SK-N-SH (cell line): ENCODE measurements at regions not wholly inside any gene's neighbourhood (a gene's known extent, or its start where the extent isn't known, plus 50 kb on each side); places are given as distances from the start of the nearest gene placed in this dataset.

Experiments used
- CTCF ChIA-PET: fragments of 300-600, 350-600 bp; formaldehyde crosslinking; extraction: SDS; loops from one replicate; lab custom pipeline; 2021; lab: Yijun Ruan, JAX
- POLR2A ChIA-PET: fragments of 350-600 bp; sonication (Branson Sonifier 250); formaldehyde crosslinking; extraction: SDS; loops from one replicate; lab custom pipeline; 2020; ENCODE audit warnings: antibody characterized with exemption, inconsistent platforms; lab: Yijun Ruan, JAX
- DNase-seq: peaks from one replicate; pipeline ENCODE4 v3.0.0; 2012
- H2AFZ ChIP-seq: fragments of 200-600 bp; sonication (generic); 2 replicates; pipeline ENCODE4 v1.8.1; 2016; ENCODE audit warnings: antibody characterized with exemption, mild to moderate bottlenecking, low read depth
- H3F3A ChIP-seq: fragments of 200-600 bp; sonication (generic); replicated peaks from 2 replicates; pipeline ENCODE3; 2016; ENCODE audit warnings: antibody characterized with exemption, mild to moderate bottlenecking; ENCODE audit not compliant: insufficient read depth
- H3K27ac ChIP-seq, 2 experiments: fragments of 200-500 bp in 1 of 2; fragments of 200-600 bp in 1 of 2; sonication (Bioruptor generic) in 1 of 2; sonication (generic), shearing (Covaris generic) in 1 of 2; 2 replicates each; pipeline versions ENCODE4 v1.5.1 to v1.6.1; 2014 to 2016; ENCODE audit warnings: low read depth in 2 of 2, inconsistent platforms in 1 of 2, low read length in 1 of 2, mild to moderate bottlenecking in 1 of 2, mixed read lengths in 1 of 2
- H3K27me3 ChIP-seq: fragments of 200-600 bp; sonication (generic), shearing (Covaris generic); 2 replicates; pipeline ENCODE4 v1.6.1; 2016; ENCODE audit warnings: mixed run types; ENCODE audit not compliant: insufficient read depth
- H3K36me3 ChIP-seq, 2 experiments: fragments of 200-500 bp in 1 of 2; fragments of 200-600 bp in 1 of 2; sonication (Bioruptor generic) in 1 of 2; sonication (generic) in 1 of 2; replicated peaks in 1 of 2; 2 replicates each; pipeline versions ENCODE3 to v1.5.1; 2014 to 2016; ENCODE audit warnings: low read length in 1 of 2, mild to moderate bottlenecking in 1 of 2; ENCODE audit not compliant: insufficient read depth in 2 of 2, control insufficient read depth in 1 of 2
- H3K4me1 ChIP-seq, 2 experiments: fragments of 200-500 bp in 1 of 2; fragments of 200-600 bp in 1 of 2; sonication (Bioruptor generic) in 1 of 2; sonication (generic), shearing (Covaris generic) in 1 of 2; 2 replicates each; pipeline versions ENCODE4 v1.5.1 to v1.6.1; 2014 to 2016; ENCODE audit warnings: low read depth in 1 of 2, low read length in 1 of 2, mixed run types in 1 of 2; ENCODE audit not compliant: insufficient read depth in 2 of 2, control insufficient read depth in 1 of 2
- H3K4me2 ChIP-seq: fragments of 200-600 bp; sonication (generic), shearing (Covaris generic); 2 replicates; pipeline ENCODE4 v1.6.1; 2017; ENCODE audit warnings: mixed run types
- H3K4me3 ChIP-seq, 2 experiments: fragments of 200-500 bp in 1 of 2; fragments of 200-600 bp in 1 of 2; sonication (Bioruptor generic) in 1 of 2; sonication (generic), shearing (Covaris generic) in 1 of 2; 2 replicates each; pipeline versions ENCODE4 v1.5.1 to v1.8.1; 2014 to 2016; ENCODE audit warnings: low read depth in 2 of 2, inconsistent platforms in 1 of 2, low read length in 1 of 2, mild to moderate bottlenecking in 1 of 2, mixed read lengths in 1 of 2, moderate library complexity in 1 of 2
- H3K79me2 ChIP-seq: fragments of 200-600 bp; sonication (generic); 2 replicates; pipeline ENCODE4 v1.8.1; 2017; ENCODE audit warnings: mild to moderate bottlenecking; ENCODE audit not compliant: insufficient read depth
- H3K9ac ChIP-seq: fragments of 200-600 bp; sonication (generic); 2 replicates; pipeline ENCODE4 v1.6.1; 2017; ENCODE audit warnings: mixed run types
- H3K9me2 ChIP-seq: fragments of 200-600 bp; sonication (generic); 2 replicates; pipeline ENCODE4 v1.6.1; 2017; ENCODE audit warnings: mixed run types
- H3K9me3 ChIP-seq: fragments of 200-600 bp; sonication (generic); 2 replicates; pipeline ENCODE4 v1.6.1; 2017; ENCODE audit warnings: mixed run types, mild to moderate bottlenecking, moderate library complexity
- H4K20me1 ChIP-seq: fragments of 200-600 bp; sonication (generic); 2 replicates; pipeline ENCODE4 v1.6.1; 2017; ENCODE audit warnings: mild to moderate bottlenecking, mixed run types; ENCODE audit not compliant: insufficient read depth
- CHD2 ChIP-seq: fragments of 150-350 bp; IDR thresholded peaks from 2 replicates; pipeline ENCODE4 v1.6.1; 2018; ENCODE audit warnings: low read length; ENCODE audit not compliant: partially characterized antibody
- ELF1 ChIP-seq: IDR thresholded peaks from 2 replicates; pipeline ENCODE4 v1.4.0; 2012
- EZH2phosphoT487 ChIP-seq: fragments of 200-600 bp; sonication (generic); IDR thresholded peaks from 2 replicates; pipeline ENCODE4 v1.6.1; 2017; ENCODE audit warnings: low read depth, mixed run types, mild to moderate bottlenecking, antibody characterized with exemption, moderate library complexity, borderline replicate concordance
- FOSL2 ChIP-seq: IDR thresholded peaks from 2 replicates; pipeline ENCODE4 v1.4.0; 2012; ENCODE audit warnings: low read depth, mild to moderate bottlenecking, moderate library complexity, borderline replicate concordance
- GABPA ChIP-seq: IDR thresholded peaks from 2 replicates; pipeline ENCODE4 v1.4.0; 2012; ENCODE audit warnings: low read depth, mild to moderate bottlenecking
- MAX ChIP-seq: IDR thresholded peaks from 2 replicates; pipeline ENCODE4 v1.4.0; 2012; ENCODE audit warnings: low read depth
- MEF2A ChIP-seq: IDR thresholded peaks from 2 replicates; pipeline ENCODE4 v1.4.0; 2012; ENCODE audit warnings: low read depth, borderline replicate concordance
- RCOR1 ChIP-seq: fragments of 150-350 bp; IDR thresholded peaks from 2 replicates; pipeline ENCODE4 v1.6.1; 2017; ENCODE audit warnings: antibody characterized with exemption, low read length
- RFX5 ChIP-seq: IDR thresholded peaks from 2 replicates; pipeline ENCODE4 v1.6.1; 2012; ENCODE audit warnings: mild to moderate bottlenecking, improper control_type of control experiment, low read length
- USF2 ChIP-seq: fragments of 150-350 bp; IDR thresholded peaks from 2 replicates; pipeline ENCODE4 v1.6.1; 2017; ENCODE audit warnings: antibody characterized with exemption, low read length, low read depth, borderline replicate concordance
- ZBTB33 ChIP-seq: IDR thresholded peaks from 2 replicates; pipeline ENCODE4 v1.4.0; 2012; ENCODE audit warnings: low read depth, borderline replicate concordance
- WGBS: methylation state at CpG from one replicate; pipeline ENCODE4 v1.1.6; 2017; ENCODE audit warnings: low lambda C conversion rate; 5-methylcytosine and 5-hydroxymethylcytosine counted together
- TF ChIP-seq, protein P1 (sequence below): IDR thresholded peaks from 2 replicates; pipeline ENCODE4 v1.6.1; 2012; ENCODE audit warnings: mild to moderate bottlenecking, low read depth, low read length, moderate library complexity
- TF ChIP-seq, protein P2 (sequence below): IDR thresholded peaks from 2 replicates; pipeline ENCODE4; 2012

DNA sequence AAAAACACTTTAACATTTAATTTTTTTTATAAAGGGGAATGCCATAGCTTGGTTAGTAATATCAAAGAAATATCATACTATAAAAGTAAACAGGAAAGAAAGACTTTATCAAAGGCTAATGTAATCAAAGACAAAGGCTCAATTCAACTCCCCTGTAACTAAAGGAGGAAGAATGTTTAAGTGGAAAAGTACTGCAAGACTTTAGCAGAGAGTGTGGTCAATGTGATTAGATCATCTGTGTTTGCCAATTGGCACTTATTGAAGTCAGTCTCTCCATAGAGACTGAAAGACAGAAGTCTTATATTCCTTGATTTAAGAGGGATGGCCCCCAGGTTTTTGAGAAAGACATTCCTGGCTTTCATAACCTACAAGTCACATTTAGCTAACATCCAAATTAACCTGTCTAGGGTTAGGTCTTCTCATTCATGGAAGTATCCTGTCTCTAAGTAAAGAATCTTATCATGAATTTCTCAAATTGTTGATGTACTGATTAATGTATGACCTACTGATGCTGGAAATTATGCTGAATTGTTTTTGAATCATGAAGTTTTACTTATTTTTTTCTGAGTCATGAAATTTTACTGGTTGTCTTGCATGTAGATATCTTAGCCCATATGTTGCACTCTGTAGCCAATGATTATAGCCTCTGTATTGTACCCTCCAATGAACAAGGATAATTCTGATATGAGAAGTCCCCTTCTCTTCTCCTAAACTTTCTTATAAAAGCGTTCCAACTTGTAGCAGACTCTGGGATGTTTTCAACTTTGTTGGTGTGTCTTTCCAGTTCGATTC is 65.4 kb downstream of the ATXN7L3B start:
- Histone ChIP-seq H3K9me2 (no peaks in the 10 kb centered on the region), H3K36me3 (no peaks in the 10 kb centered on the region), H3K27ac (no peak overlapping the region), H3K9ac (no peak overlapping the region), H2AFZ (no peak overlapping the region), H3K4me3 (no peak overlapping the region), H3K9me3 (no peaks in the 10 kb centered on the region), H3K4me1 (no peaks in the 10 kb centered on the region), H3K4me2 (no peak overlapping the region), H3K27me3 (no peaks in the 10 kb centered on the region), H3F3A (peaks cover 4% of the 10 kb centered on the region), H3K79me2 (no peaks in the 10 kb centered on the region), H4K20me1 (no peaks in the 10 kb centered on the region)
- 3% methylated on average over 2 of the region's 2 CpGs for WGBS
- POLR2A ChIA-PET = no interaction called here
- TF ChIP-seq ELF1 (no peak), ZBTB33 (no peak), GABPA (no peak), CHD2 (no peak), MEF2A (no peak), MAX (no peak), RFX5 (no peak), RCOR1 (no peak), USF2 (no peak), FOSL2 (no peak), EZH2phosphoT487 (no peak)
- TF ChIP-seq, protein P1, sequence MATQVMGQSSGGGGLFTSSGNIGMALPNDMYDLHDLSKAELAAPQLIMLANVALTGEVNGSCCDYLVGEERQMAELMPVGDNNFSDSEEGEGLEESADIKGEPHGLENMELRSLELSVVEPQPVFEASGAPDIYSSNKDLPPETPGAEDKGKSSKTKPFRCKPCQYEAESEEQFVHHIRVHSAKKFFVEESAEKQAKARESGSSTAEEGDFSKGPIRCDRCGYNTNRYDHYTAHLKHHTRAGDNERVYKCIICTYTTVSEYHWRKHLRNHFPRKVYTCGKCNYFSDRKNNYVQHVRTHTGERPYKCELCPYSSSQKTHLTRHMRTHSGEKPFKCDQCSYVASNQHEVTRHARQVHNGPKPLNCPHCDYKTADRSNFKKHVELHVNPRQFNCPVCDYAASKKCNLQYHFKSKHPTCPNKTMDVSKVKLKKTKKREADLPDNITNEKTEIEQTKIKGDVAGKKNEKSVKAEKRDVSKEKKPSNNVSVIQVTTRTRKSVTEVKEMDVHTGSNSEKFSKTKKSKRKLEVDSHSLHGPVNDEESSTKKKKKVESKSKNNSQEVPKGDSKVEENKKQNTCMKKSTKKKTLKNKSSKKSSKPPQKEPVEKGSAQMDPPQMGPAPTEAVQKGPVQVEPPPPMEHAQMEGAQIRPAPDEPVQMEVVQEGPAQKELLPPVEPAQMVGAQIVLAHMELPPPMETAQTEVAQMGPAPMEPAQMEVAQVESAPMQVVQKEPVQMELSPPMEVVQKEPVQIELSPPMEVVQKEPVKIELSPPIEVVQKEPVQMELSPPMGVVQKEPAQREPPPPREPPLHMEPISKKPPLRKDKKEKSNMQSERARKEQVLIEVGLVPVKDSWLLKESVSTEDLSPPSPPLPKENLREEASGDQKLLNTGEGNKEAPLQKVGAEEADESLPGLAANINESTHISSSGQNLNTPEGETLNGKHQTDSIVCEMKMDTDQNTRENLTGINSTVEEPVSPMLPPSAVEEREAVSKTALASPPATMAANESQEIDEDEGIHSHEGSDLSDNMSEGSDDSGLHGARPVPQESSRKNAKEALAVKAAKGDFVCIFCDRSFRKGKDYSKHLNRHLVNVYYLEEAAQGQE = no peak
- TF ChIP-seq, protein P2, sequence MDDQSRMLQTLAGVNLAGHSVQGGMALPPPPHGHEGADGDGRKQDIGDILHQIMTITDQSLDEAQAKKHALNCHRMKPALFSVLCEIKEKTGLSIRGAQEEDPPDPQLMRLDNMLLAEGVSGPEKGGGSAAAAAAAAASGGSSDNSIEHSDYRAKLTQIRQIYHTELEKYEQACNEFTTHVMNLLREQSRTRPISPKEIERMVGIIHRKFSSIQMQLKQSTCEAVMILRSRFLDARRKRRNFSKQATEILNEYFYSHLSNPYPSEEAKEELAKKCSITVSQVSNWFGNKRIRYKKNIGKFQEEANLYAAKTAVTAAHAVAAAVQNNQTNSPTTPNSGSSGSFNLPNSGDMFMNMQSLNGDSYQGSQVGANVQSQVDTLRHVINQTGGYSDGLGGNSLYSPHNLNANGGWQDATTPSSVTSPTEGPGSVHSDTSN = no peak
- DNase-seq = no peak
- CTCF ChIA-PET = no interaction called here
